GM19372 (cell line): ENCODE measurements at regions not wholly inside any gene's neighbourhood (a gene's known extent, or its start where the extent isn't known, plus 50 kb on each side); places are given as distances from the start of the nearest gene placed in this dataset.

Source experiments
- ATAC-seq: cut with Tn5 transposase; IDR thresholded peaks from one replicate; pipeline ENCODE4 v1.9.1; 2021; ENCODE audit warnings: mild to moderate bottlenecking, low read depth, moderate library complexity; ENCODE audit not compliant: unreplicated experiment

DNA sequence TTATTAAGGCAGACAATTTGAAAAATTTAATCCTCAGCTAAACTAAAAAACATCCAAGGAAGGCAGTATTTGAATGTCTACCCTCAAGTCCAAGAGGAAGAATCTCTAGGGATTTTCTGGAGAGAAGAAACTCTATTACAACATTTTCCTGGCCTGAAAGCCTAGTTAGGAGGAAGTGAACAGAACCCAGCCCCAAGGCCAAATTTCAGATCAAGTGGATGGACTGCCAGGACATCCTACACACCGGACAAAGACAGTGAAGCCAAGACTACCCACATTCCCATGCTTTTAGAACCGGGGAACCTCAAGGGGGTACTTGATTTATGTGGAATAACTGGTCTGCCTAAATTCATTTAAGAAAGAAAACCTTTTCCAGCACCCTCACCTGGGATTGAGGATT lies 108.9 kb upstream of the MEOX2 start:
- no peak for ATAC-seq

DNA sequence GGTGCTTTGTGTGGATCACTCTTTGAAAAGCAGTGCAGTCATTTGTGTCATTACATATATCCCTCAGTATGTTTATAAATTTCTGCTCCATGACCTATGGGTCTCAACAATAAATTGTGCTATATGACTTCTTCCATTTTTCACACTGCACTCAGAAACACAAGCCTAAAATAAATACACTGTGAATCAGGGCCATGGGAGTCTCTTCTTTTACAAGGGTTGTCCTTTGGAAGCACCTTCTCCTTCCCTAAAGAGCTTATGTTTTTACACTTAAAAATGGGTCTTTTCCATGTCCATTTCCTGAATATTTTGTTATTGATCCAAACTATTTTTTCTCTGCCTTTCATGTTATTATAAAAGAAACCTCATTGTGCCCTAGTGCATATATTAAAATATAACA lies 108.3 kb upstream of the MEOX2 start:
- ATAC-seq = no peak

DNA sequence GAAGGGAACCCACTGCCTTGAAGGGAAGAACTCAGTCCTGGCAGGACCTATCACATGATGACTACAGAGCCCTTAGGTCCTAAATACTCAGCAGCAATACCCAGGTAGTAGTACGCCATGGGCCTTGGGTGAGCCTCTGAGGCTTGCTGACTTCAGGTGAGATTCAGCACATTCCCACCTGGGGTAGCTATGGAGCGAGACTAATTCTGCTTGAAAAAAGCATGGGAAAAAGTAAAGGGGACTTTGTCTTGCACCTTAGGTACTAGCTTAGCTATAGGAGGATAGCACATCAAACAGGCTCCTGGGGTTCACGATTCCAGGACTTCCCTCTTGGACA lies 98.2 kb upstream of the MEOX2 start:
- ATAC-seq = no peak

DNA sequence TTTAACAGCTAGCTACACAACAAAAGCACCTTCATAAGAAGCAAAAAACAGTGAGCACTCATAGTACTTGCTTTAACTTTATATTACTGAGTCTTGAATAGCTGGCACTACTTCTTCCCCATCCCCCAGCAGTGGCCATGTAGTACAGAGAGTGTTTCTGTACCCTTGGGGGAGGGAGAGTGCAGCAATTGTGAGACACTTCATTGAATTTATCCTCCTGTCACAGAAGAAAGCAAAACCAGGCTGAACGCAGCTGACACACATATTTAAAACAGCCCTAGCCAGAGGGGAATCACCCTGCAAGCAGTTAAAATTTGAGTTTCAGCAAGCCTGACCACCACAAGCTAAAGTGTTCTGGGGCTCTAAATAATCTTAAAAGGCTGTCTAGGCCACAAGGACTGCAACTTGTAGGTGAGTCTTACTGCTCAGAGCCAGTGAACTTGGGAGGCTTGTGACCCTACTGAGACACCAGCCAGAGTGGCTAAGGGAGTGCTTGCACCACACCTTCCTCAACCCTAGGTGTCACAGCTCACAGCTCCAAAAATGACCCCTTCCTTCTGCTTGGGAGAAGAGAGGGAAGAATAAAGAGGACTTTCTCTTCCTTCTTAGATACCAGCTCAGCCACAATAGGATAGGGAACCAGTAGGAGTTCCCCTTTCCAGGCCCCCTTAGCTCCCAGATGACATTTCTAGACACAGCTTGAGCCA lies 97.7 kb upstream of the MEOX2 start:
- ATAC-seq = no peak

DNA sequence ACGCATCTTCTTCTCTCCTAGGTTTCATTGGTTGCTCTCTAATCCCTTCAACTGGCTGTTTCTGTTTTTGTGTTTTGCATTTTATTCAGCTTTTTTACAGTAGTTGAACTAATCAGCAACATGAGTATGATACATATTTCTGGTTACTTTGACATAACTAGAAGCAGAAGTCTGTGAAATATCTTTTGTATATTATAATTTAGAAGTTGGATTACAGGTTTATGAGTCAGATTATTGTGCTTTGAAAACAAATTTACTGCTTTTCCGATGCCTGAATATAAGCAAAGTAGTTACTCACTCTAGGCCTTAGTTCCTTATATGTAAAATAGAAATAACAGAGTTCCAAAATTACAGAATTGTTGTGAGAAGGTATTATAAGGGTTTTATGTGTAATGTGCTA lies 96.2 kb upstream of the MEOX2 start:
- ATAC-seq = no peak

DNA sequence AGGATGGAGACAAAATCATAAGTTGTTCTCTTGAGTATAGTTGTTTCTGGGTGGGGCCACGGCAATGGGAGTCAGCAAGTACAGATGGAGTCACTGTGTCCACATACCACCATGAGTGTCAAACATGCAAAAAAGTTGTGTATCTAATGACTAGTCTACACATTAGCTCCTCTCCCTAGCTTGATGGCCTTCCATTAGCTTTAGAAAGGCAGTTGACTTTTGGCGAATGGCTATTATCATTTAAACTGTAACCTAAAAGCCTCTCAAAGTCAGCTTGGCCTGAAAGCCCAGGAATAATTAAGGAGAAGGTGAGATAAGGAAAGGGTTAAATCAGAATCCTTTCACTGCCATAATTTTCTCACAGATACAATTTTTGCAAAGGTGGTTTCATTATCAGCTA lies 95.5 kb upstream of the MEOX2 start:
- ATAC-seq = no peak

DNA sequence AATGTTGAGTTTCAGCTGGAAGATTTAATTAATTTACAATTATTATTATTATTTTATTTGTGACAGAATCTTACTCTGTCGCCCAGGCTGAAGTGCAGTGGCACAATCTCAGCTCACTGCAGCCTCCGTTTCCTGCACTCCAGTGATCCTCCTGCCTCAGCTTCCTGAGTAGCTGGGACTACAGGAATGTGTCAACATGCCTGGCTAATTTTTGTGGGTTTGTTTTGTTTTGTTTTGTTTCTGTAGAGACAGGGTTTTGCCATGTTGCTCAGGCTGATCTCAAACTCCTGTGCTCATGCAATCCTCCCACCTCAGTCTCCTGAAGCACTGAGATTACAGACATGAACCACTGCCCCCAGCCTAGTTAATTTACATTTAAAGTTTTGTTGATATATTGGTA lies 93.8 kb upstream of the MEOX2 start:
- no peak for ATAC-seq

DNA sequence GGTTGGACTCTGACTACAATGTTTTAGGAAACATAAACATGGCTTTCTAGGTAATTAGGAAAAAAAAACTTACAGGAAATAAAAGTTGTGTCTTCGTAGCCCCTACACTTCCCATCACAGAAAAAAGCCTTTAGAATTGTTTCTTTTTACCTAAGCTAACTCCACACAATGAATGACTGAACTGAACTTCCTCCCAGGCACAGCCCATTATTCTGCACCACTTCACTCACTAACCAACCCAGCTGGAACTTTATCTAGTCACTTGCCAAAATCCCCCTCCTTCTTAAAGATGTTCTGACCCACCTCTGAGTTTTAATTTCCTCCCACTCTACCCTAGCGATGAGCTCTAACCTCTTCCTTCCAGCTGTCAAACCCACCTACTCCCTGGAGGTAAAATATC lies 91.7 kb upstream of the MEOX2 start:
- ATAC-seq = no peak

DNA sequence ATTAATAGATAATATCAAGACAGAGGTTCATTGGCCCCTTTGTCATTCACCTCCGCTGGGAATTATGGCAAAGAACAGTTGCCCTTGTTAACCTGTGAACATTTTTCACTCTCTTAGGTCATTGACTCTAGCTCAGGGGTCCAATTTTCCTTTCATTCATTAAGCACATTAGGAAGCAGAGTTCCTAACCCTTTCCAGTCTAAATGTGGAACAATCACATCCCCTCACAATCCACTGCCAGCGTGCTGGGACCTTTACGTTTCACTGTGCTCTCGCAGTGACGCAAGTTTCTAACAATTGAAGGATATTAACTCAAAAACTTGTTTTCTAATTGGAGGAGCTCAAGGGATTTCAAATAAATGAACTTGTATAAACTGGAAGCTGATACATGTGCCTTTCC lies 79.3 kb upstream of the MEOX2 start:
- ATAC-seq = no peak

DNA sequence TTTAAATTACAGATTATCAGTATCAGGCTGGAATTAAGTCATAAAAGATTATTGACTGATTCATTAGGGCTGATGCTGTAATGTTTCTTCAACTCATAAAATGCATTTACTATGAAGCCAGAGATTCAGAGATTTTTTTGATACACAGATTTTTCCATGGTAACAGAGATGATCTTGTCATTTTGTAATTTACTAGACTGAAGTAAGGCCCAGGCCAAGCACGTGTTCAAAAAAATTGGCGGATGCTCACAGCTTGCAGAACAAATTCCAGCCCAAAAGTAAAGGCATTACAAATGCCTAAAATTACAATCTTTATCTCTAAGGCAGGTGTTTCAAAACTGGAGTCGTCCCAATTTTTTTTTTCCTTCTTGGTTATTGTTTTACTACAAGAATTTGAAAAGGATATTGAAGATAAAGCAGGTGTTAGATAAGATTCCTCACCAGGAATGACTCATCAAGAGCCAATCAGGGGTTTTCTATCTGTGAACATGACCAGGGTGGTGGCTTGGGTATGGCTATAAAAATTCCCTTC lies 78.4 kb upstream of the MEOX2 start:
- ATAC-seq = no peak

DNA sequence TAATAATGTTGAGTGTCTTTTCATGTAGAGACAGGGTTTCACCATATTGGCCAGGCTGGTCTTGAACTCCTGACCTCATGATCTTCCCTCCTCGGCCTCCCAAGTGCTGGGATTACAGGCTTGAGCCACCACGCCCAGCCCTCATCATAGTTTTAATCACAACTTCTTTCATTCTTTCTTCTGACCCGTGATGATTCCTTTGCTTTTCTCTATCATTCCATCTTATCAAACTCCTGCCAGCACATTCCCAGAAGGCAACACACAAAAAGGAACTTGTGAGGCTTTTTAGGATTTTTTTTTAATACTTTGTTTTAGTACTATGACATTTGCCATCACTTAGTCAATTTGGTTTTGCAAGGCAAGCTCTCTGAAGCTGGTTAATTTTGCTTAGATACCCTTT lies 77.5 kb upstream of the MEOX2 start:
- ATAC-seq = no peak

DNA sequence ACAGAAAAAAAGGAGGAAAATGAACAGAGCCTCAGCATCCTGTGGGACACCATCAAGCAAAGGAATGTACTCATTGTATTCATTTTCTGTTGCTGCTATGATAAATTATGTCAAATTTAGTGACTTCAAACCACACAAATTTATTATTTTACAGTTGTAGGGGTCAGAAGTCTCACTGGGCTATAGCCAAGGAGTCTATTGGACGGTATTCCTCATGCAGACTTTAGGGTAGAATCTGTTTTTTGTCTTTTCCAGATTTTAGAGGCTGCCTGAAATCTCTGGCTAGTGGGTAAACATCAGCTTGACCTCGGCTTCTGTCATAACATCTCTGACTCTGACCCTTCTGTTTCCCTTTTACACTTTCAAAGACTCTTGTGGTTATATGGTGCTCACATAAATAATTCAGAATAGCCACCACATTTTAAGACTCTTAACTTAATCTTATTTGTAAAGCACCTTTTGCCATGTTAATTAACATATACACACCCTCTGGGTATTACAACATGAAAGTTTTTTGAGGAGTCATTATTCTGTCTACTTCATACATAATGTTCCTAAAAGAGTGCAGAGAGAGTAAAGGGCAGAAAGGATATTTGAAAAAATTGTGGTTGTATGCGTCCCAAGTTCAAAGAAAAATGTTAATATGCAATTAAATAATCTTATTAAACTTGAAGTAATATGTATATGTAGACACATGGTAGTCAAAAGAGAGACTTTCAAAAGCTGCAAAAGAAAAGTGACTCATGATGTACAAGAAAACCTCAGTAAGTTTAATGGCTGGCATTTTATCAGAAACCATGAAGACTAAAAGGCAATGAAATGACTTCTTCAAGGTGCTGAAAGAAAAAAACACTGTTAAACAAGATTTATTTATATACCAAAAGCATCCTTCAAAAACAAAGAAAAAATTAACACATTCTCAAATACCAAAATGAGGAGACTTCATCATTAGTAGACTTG lies 70.8 kb upstream of the MEOX2 start:
- ATAC-seq = no peak

DNA sequence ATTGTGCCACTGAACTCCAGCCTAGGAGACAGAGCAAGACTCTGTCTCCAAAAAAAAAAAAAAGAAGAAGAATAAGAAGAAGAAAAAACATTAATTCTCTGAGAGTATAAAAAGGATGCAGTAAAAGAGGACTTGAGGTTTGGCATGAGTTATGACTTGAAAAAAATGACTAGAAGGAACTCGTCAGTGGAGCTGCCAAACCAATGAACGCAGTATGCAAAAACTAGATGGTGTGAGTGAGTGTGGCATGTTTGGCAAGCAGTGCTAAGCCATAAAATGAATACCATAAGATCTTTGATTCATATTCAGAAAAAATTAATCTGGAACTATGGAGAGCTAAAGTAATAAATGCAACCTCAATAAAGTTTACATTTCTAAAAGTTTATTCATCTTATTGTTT lies 68.6 kb upstream of the MEOX2 start:
- no peak for ATAC-seq

DNA sequence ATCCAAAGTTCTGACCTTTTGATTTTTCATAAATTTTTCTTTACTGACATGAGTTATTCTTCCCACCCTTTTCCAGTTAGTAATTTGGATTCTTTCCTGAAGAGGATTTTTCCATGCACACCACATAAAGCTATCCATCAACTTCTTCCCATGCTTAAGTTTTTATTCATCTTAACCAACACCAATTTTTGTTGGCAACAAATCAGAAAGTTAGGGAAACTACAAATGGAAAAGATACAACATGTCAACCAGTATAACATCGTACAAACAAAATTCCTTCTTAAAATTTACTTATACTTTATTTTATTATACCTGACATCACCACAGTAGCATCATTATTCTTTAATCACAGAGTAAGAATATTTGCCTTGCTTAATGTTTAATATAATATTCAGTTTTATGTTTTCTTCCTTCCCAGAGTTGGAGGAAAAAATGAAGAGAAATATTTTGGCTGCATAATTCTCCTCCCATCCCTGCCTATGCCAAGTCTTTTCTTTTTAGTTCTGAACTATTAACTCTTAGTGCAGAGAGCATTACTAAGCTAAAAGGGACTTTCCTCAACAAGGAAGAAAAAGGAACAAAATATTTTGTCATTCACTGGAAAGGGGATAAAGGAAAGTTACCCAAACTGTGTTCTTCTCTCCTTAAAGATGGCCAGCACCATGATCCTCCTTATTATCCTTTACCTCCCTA lies 67.5 kb upstream of the MEOX2 start:
- no peak for ATAC-seq

DNA sequence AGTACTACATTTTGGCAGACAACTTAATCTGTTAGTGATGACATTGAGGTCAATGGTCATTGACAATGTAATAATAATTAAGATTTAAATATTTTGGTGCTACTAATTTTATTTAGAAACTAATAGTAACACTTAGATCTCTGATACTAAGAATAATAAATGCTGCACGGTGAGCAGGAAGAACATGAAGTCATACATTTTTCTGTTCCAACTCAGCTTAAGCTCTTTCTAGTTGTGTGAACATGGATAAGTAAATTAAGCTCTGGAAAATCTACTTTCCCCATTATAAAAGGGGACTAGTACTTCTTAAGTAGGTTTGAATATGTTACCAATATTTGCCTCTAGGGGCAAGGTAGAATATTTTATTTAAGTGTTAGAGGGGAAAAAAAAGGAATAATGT lies 65.9 kb upstream of the MEOX2 start:
- ATAC-seq = no peak

DNA sequence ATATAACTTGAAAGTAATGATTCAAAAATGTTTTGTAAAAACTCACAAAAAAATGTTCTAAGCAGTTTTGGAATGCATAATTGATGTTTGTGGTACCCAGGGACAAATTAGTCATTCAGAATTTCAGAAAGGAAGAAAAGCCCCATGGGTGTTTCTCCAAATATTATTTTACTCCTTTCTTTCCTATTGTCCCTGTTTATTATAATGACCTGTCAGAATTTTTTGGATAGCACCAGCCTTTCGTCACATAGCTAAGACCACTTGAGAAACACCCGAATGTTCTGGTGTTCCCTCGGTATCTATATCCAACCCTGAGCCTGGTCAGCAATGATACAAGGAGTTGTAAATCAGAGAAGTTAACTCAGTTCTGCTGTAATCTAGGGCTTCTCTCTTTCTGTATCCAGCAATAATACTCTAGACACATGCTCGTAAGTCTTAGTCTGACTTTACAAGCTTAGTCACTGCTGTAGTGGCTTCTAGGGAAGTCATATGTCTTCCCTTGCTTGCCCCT lies 64.8 kb upstream of the MEOX2 start:
- no peak for ATAC-seq

DNA sequence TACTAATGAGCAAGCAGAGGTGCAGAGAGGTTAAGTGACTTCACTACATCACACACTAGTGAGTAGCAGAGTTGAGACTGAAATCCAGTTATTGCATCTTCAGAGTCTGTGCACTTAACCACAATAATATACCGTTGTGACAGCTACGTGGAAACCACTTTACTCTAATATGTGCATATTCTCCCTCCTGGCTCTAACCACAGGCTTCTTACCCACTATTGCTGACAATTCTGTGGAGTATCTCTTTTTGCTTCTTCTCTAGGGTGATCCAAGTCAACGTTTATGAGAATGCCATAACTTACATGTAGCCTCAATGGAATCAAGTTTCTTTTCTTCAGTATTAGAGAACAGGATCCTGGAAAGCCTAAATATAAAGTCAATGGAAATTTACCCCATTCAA lies 64.2 kb upstream of the MEOX2 start:
- ATAC-seq = no peak

DNA sequence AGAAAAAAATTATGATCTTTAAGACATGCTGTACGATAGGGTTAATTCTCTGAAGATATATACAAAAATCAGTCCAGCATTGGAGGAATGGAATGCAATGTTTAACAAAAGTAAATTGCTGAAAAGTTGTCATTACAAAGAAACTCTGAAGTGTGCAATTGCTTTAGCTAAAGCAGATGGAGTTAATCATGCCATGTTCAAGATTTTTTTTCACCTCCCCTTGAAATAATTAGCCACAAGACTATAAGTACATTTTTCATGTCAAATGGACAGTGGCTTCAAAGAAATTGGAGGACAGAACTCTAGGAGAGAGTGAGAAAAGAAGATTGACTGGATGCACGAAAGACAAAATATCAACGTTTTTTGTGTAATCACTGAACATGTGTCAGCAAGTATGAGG lies 63.1 kb upstream of the MEOX2 start:
- ATAC-seq = no peak

DNA sequence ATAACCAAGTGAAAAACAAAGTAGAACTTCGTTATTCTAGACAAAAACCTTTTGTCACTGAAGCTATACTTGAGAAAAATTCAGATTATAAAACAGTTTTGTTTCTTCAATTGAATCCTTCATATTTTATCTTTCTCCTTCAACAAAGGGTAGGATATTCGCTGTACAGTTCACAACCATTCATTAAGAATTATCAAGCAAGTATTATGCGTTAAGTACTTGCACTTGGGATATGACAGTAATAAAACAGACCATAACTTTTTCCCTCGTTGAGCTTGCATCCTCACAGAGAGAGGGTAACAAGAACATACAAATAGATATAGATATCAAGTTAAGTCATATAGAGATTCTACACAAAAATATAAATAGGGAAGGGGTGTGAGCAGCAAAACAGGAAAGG lies 61.2 kb upstream of the MEOX2 start:
- no peak for ATAC-seq

DNA sequence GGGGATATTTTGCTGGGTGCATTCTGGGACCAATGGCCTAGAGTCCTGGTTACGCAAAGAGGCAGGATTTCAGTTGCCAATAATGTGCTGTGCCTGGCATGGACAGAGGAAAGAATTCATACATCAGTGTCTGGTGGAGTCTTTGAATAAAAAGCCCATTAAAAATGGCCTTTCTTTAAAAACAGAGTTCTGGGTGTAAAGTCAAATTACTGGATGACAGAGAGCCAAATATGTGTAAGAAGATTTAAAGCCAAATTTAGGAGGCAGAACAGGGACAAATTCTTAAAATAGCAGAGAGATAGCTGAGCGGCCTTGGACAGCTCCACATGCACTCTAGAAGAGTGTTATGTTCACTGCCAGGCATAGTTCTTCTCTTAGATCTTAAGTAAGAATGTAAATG lies 60.8 kb upstream of the MEOX2 start:
- ATAC-seq = no peak

DNA sequence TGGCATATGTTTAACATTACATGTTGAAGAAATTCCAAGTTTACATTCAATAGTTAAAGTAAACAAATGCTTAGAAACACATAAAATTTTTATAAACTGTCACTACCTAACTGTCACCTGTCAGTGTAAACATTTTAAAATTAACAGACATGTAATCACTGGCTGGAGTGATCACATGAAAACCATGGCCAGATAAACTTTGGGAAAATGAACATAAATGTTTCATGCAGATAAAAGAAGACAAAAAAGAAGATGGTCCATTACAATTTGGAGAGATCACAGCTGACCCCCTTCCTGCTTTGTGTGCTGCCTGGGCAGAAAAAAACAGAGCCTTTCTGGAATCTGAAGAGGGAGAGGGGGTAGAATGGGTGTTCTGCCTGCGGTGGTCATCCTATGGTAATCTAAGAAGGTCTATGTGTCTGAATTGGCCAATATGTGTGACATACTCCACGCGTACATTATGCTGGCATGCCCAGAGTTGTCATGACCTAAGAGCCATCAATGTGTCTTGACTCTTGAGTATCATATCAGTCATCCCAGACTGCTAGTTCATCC lies 57.5 kb upstream of the MEOX2 start:
- no peak for ATAC-seq
